ENCODE measurements at regions not wholly inside any gene's neighbourhood (a gene's known extent, or its start where the extent isn't known, plus 50 kb on each side); places are given as distances from the start of the nearest gene placed in this dataset.

- no peak for TF ChIP-seq ZNF274 (IDR thresholded peaks at IDR 0.05; ENCODE audit: low read depth, low read length)
- TF ChIP-seq SUZ12 (IDR thresholded peaks at IDR 0.05; ENCODE audit: extremely low read depth, insufficient read depth, insufficient read length) = no peak
- TF ChIP-seq YY1 (IDR thresholded peaks at IDR 0.05; ENCODE audit: insufficient read depth, insufficient read length) = no peak
Measured at GRCh38 chr3:144754076-144754783, 782.6 kb downstream of the DIPK2A start.

Measured in NT2/D1 (cell line).